Osteocyte (in vitro differentiated cells): ENCODE measurements at regions not wholly inside any gene's neighbourhood (a gene's known extent, or its start where the extent isn't known, plus 50 kb on each side); places are given as distances from the start of the nearest gene placed in this dataset.

Experiments used
- DNase-seq: peaks from one replicate; pipeline ENCODE4 v3.0.0; 2021; ENCODE audit warnings: mixed read lengths; ENCODE audit not compliant: unreplicated experiment; ENCODE audit errors: extremely low spot score
- H3K27ac Mint-ChIP-seq: one replicate; pipeline ENCODE4 v1.8.0; 2021; ENCODE audit warnings: mild to moderate bottlenecking, mixed read lengths; ENCODE audit not compliant: unreplicated experiment
- H3K27me3 Mint-ChIP-seq: one replicate; pipeline ENCODE4 v1.8.0; 2021; ENCODE audit warnings: mixed read lengths; ENCODE audit not compliant: unreplicated experiment
- H3K36me3 Mint-ChIP-seq: one replicate; pipeline ENCODE4 v1.8.0; 2021; ENCODE audit warnings: mixed read lengths; ENCODE audit not compliant: unreplicated experiment
- H3K4me1 Mint-ChIP-seq: one replicate; pipeline ENCODE4 v1.8.0; 2021; ENCODE audit warnings: mixed read lengths; ENCODE audit not compliant: unreplicated experiment
- H3K4me3 Mint-ChIP-seq: one replicate; pipeline ENCODE4 v1.8.0; 2021; ENCODE audit warnings: mild to moderate bottlenecking, moderate library complexity, mixed read lengths; ENCODE audit not compliant: unreplicated experiment
- H3K9me3 Mint-ChIP-seq: one replicate; pipeline ENCODE4 v1.8.0; 2021; ENCODE audit warnings: mixed read lengths; ENCODE audit not compliant: unreplicated experiment
- TF ChIP-seq, protein P1 (sequence below): fragments of 200-600 bp; sonication (generic); IDR thresholded peaks from 2 replicates; pipeline ENCODE4 v1.5.0; 2021; ENCODE audit warnings: antibody characterized with exemption, mild to moderate bottlenecking, moderate library complexity

DNA sequence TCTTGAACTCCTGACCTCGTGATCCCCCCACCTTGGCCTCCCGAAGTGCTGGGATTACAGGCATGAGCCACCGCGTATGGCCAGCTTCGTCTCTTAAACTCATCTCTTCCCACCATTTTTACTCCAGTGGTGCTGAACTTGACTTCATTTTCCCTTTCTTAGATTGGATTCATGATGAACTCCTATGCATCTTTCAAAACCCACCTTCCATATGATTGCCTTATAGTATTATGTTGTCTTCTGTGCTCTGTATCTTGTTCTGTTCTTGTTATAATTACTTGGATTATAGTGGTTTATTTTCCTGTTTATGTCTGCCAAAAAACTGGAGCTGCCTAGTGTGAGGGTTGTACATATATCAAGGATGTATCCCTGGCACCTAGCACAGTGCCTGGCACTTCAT lies 110.8 kb upstream of the GADD45A start:
- Mint-ChIP-seq H3K36me3 (no peaks in the 10 kb centered on the region), H3K4me1 (peaks cover 17% of the 10 kb centered on the region), H3K27ac (no peak overlapping the region), H3K9me3 (peaks cover 4% of the 10 kb centered on the region), H3K4me3 (no peak overlapping the region), H3K27me3 (no peaks in the 10 kb centered on the region)
- TF ChIP-seq, protein P1, sequence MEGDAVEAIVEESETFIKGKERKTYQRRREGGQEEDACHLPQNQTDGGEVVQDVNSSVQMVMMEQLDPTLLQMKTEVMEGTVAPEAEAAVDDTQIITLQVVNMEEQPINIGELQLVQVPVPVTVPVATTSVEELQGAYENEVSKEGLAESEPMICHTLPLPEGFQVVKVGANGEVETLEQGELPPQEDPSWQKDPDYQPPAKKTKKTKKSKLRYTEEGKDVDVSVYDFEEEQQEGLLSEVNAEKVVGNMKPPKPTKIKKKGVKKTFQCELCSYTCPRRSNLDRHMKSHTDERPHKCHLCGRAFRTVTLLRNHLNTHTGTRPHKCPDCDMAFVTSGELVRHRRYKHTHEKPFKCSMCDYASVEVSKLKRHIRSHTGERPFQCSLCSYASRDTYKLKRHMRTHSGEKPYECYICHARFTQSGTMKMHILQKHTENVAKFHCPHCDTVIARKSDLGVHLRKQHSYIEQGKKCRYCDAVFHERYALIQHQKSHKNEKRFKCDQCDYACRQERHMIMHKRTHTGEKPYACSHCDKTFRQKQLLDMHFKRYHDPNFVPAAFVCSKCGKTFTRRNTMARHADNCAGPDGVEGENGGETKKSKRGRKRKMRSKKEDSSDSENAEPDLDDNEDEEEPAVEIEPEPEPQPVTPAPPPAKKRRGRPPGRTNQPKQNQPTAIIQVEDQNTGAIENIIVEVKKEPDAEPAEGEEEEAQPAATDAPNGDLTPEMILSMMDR, result no peak
- no peak for DNase-seq

DNA sequence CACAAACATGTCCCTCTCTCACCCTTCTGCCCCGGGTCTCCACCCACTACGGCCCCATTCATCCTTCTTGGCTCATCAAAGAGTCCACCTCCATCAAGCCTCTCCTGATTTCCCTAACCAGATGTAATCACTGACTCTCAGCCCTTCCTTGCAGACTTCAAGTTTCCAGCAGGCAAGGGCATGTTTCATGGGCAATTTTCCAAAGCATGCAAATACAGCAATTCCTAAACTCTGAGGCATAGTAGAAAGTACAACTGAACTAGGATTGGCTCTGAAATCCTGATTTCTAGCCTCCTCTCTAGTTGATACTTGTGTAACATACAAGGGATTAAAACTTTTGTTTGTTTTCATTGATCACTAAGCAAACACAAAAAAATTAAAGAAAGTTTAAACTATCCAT lies 109.1 kb upstream of the GADD45A start:
- no peak overlapping the region for H3K27ac Mint-ChIP-seq
- H3K36me3 Mint-ChIP-seq, result no peaks in the 10 kb centered on the region
- DNase-seq, result no peak
- no peaks in the 10 kb centered on the region for H3K27me3 Mint-ChIP-seq
- H3K4me1 Mint-ChIP-seq, result peaks cover 13% of the 10 kb centered on the region
- H3K9me3 Mint-ChIP-seq, result peaks cover 4% of the 10 kb centered on the region
- TF ChIP-seq, protein P1, result no peak
- H3K4me3 Mint-ChIP-seq, result no peak overlapping the region

DNA sequence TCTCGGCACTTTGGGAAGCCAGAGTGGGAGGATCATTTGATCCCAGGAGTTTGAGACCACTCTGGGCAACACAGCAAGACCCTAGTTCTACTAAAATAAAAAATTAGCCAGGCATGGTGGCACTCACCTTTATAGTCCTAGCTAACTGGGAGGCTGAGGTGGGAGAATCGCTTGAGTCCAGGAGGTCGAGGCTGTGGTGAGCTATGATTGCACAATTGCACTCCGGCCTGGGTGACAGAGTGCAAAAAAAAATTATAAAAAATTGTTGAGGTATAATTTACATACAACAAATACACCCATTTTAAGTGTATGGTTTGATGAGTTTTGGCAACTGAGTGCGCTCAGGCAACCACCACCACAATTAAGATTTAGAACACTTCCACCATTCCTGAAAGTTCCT lies 108.5 kb upstream of the GADD45A start:
- H3K36me3 Mint-ChIP-seq, result no peaks in the 10 kb centered on the region
- peaks cover 4% of the 10 kb centered on the region for H3K9me3 Mint-ChIP-seq
- no peak for DNase-seq
- TF ChIP-seq, protein P1, result no peak
- H3K4me3 Mint-ChIP-seq, result no peak overlapping the region
- H3K4me1 Mint-ChIP-seq, result peaks cover 13% of the 10 kb centered on the region
- H3K27ac Mint-ChIP-seq, result no peak overlapping the region
- H3K27me3 Mint-ChIP-seq, result no peaks in the 10 kb centered on the region

DNA sequence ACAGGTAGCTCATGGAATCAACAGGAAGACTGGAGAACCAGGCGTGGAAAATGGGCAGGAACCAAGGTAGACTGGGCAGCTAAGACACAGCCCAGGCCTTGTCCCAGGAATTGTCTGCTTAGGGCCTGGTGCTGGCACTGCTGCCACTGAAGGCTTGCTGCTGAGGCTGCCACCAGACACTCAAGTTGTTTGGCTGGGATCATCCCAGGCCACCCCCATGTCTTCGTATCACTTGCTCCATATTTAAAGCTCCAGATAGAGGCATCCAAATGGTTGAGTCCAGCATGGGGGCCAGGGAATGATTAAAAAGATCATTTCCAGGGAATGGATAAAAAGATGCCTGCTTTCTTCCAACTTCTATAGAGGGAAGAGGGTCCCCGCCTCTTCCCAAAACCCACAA lies 107.4 kb upstream of the GADD45A start:
- TF ChIP-seq, protein P1, result no peak
- H3K27me3 Mint-ChIP-seq, result no peaks in the 10 kb centered on the region
- peaks cover 4% of the 10 kb centered on the region for H3K9me3 Mint-ChIP-seq
- DNase-seq, result no peak
- no peak overlapping the region for H3K4me3 Mint-ChIP-seq
- H3K36me3 Mint-ChIP-seq, result no peaks in the 10 kb centered on the region
- peaks cover 13% of the 10 kb centered on the region for H3K4me1 Mint-ChIP-seq
- no peak overlapping the region for H3K27ac Mint-ChIP-seq

DNA sequence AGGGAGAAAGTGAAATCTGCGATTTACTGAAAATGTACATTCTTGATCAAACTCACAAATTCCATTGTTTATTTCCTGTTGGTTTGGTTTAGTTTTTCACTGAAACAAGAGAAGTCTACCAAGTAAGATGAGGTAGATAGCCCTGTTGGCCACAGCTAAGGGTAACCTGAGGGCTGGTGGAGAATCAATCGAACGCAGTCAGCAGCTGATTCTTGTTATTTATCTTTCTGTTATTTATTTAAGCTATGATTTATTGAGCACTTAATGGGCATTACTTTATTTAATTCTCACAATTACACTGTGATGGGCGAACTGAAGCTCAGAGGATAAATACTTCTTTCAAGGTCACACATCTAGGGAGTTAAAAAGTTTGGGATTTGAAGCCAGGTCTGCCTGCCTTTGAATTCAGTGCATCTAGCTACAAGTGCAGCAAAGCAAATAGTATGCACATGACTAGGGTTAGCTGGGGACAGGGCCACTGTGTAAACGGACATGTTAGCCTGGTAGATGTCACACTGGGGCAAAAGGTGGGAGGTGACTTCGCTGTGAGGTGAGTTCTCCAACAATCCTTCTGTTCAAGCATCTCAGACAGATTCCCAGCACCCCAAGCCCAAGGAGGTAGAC lies 106.5 kb upstream of the GADD45A start:
- TF ChIP-seq, protein P1, result no peak
- Mint-ChIP-seq H3K27ac (no peak overlapping the region), H3K27me3 (no peaks in the 10 kb centered on the region), H3K36me3 (no peaks in the 10 kb centered on the region), H3K9me3 (peaks cover 4% of the 10 kb centered on the region), H3K4me1 (peaks cover 14% of the 10 kb centered on the region), H3K4me3 (no peak overlapping the region)
- DNase-seq, result no peak
